ENCODE measurements at regions not wholly inside any gene's neighbourhood (a gene's known extent, or its start where the extent isn't known, plus 50 kb on each side); places are given as distances from the start of the nearest gene placed in this dataset.

DNA sequence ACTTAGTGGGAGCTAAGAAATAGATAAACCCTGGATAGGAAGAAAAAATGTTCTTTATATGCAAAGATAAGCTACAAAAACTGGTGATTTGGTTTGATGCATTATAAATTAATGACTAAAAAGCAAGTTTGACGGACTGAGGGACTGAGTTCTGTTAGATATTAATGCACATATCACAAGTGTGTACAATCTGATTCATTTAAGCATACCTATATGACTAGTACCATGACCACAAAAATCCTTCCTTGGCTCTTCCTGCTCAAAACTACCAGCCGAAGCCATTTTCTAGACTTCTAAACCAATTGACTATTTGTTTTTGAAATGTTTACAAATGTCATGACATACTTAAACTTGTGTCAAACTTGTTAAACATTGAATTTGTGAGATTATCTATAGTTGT is 374.5 kb upstream of the MON1B start:
- 79% methylated on average over 2 of the region's 2 CpGs for WGBS
- H3K9me3 ChIP-seq (ENCODE audit: control insufficient read depth, low read length) = no peaks in the 10 kb centered on the region
- intact Hi-C loops (cut with DNase I) = no loop called here

DNA sequence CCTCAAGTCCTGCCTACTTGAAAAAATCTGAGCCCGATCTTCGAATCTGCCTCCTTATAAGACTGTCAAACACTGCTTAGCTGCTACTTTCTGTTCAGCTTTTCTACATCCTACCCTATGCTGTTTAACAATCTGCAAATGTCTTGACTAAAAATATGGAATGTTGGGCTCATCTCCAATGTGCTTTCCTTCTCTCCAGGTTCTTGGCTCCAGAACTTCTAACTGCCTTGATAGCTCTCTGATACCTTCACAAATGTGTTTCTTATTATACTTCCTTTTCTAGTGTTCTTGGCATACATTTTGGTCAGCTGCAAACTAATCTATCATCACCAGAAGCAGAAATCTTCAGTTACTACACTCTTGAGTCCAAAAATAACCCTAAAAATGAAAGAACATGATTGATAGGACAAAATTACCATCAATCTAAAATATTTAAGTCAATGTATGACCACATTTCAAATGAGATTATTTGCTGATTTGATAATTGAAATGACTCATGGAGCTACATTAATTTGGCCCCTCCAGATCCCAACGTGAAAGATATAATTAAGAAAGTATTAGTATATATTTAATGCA is 372.3 kb upstream of the MON1B start:
- no peak for DNase-seq
- WGBS = 40% methylated on average over 3 of the region's 3 CpGs

More for the DNA sequence above, 374.5 kb upstream of the MON1B start:
- ATAC-seq (no peak), DNase-seq (no peak)
- Histone ChIP-seq H3K4me1 (ENCODE audit: control insufficient read depth, insufficient read depth, low read length) (no peaks in the 10 kb centered on the region), H3K27me3 (ENCODE audit: control insufficient read depth, insufficient read depth) (no peaks in the 10 kb centered on the region), H3K27ac (ENCODE audit: low read length) (no peak overlapping the region), H3K4me3 (ENCODE audit: low read length) (no peak overlapping the region)

DNA sequence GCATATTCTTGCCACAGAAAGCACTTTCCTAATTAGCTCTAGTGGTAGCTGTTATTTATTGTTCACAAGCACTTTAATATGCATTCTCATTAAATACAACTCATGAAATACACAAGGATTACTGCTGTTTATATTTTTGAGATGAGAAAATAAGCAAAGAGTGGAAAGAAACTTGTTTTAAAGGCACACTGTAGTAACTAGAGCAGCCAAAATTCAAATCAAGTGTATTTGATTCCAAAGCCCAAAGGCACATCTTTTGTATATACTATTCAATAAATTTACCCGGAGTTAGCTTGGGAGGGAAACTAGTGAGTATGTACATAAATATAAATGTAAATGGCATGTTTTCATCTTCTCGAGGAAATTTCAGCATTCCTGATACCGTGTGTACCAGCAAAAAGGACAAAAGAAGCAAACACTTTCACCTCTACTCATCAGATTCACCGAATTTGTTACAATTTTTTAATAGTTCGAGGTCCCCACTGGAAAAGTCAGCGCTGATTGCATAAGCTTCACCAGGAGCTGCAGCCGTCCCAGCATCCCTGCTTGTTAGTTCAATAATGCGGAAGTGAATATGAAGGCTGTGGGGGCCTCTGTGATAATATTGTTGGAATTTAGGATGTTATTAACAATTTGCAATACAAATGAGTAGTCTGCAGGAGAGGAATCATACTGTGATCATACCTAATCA is 371.6 kb upstream of the MON1B start:
- H3K27me3 ChIP-seq (ENCODE audit: control insufficient read depth, insufficient read depth) = no peaks in the 10 kb centered on the region
- H3K4me1 ChIP-seq (ENCODE audit: control insufficient read depth, insufficient read depth, low read length) = no peaks in the 10 kb centered on the region
- 81% methylated on average over 8 of the region's 8 CpGs for WGBS
- ATAC-seq = no peak
- no peak overlapping the region for H3K4me3 ChIP-seq (ENCODE audit: low read length)
- intact Hi-C loops (cut with DNase I) = no loop called here
- no peaks in the 10 kb centered on the region for H3K9me3 ChIP-seq (ENCODE audit: control insufficient read depth, low read length)
- DNase-seq = no peak
- no peak overlapping the region for H3K27ac ChIP-seq (ENCODE audit: low read length)

More for the DNA sequence above, 372.3 kb upstream of the MON1B start:
- no peaks in the 10 kb centered on the region for H3K4me1 ChIP-seq (ENCODE audit: control insufficient read depth, insufficient read depth, low read length)
- ATAC-seq = no peak
- no peak overlapping the region for H3K27ac ChIP-seq (ENCODE audit: low read length)
- H3K4me3 ChIP-seq (ENCODE audit: low read length) = no peak overlapping the region
- H3K9me3 ChIP-seq (ENCODE audit: control insufficient read depth, low read length) = no peaks in the 10 kb centered on the region
- intact Hi-C loops (cut with DNase I) = no loop called here
- no peaks in the 10 kb centered on the region for H3K27me3 ChIP-seq (ENCODE audit: control insufficient read depth, insufficient read depth)

DNA sequence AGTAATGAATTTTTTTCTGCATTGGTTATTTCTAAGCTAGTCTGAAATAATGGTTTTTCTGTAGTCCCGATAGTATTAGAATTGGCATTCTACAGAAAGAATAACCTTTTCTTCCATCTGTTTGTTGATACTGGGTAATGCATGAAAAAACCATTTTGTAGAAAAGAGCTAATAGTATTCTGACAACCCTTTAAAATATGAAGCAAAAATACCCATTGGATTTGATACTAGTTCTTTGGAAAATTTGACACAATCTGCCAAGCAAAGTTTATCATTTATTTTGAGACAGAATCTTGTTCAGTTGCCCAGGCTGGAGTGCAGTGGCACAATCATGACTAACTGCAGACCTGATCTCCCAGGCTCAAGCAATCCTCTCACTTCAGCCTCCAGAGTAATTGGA is 366.8 kb upstream of the MON1B start:
- WGBS = 85% methylated on average over 1 of the region's 1 CpG
- Histone ChIP-seq H3K27me3 (ENCODE audit: control insufficient read depth, insufficient read depth) (no peaks in the 10 kb centered on the region), H3K4me3 (ENCODE audit: low read length) (no peak overlapping the region), H3K9me3 (ENCODE audit: control insufficient read depth, low read length) (no peaks in the 10 kb centered on the region), H3K4me1 (ENCODE audit: control insufficient read depth, insufficient read depth, low read length) (no peaks in the 10 kb centered on the region), H3K27ac (ENCODE audit: low read length) (no peak overlapping the region)
- DNase-seq (no peak), ATAC-seq (no peak)
- intact Hi-C loops (cut with DNase I) = no loop called here

DNA sequence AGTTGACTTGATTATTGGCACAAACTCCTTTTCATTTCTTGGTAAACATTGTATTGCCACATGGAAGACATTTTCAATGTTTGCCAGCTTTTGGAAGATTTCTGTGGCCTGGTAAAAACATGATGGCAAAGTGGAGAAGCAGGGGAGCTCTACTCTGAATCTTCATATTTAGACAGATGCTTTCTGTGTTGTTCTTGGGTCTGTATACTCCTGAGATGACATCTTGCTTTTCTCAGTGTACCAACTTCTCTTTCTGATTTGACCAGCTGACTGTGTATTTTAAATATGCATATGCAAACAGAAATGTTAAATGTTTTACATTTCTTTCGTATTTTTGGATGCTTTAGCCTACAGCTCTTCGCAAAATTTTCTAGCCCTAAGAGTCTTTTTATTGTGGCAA is 366.2 kb upstream of the MON1B start:
- intact Hi-C loops (cut with DNase I) = no loop called here
- DNase-seq (no peak), ATAC-seq (no peak)
- Histone ChIP-seq H3K4me1 (ENCODE audit: control insufficient read depth, insufficient read depth, low read length) (no peaks in the 10 kb centered on the region), H3K27me3 (ENCODE audit: control insufficient read depth, insufficient read depth) (no peaks in the 10 kb centered on the region), H3K9me3 (ENCODE audit: control insufficient read depth, low read length) (no peaks in the 10 kb centered on the region), H3K4me3 (ENCODE audit: low read length) (no peak overlapping the region), H3K27ac (ENCODE audit: low read length) (no peak overlapping the region)
- 86% methylated on average over 2 of the region's 2 CpGs for WGBS

DNA sequence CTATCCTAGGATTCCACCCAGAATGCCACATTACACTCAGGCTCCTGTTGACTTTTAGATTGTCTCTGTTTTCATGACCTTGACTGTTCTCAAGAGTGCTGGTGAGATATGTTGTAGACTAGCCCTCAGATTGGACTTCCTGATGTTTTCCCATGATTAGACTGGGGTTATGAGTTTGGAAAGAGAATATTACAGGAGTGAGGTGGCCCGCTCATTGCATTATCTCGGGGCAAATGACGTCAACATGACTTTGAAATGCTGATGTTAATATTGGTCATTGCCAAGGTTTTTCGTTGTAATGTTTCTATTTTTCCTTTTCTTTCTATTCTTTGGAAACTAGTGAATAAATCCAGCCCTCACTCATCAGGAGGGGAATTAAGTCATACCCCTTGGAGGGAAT is 355.7 kb upstream of the MON1B start:
- H3K4me3 ChIP-seq (ENCODE audit: low read length) = no peak overlapping the region
- no peaks in the 10 kb centered on the region for H3K27me3 ChIP-seq (ENCODE audit: control insufficient read depth, insufficient read depth)
- intact Hi-C loops (cut with DNase I) = no loop called here
- H3K9me3 ChIP-seq (ENCODE audit: control insufficient read depth, low read length) = no peaks in the 10 kb centered on the region
- ATAC-seq = no peak
- no peaks in the 10 kb centered on the region for H3K4me1 ChIP-seq (ENCODE audit: control insufficient read depth, insufficient read depth, low read length)
- no peak for DNase-seq
- WGBS = 70% methylated on average over 4 of the region's 4 CpGs
- no peak overlapping the region for H3K27ac ChIP-seq (ENCODE audit: low read length)

DNA sequence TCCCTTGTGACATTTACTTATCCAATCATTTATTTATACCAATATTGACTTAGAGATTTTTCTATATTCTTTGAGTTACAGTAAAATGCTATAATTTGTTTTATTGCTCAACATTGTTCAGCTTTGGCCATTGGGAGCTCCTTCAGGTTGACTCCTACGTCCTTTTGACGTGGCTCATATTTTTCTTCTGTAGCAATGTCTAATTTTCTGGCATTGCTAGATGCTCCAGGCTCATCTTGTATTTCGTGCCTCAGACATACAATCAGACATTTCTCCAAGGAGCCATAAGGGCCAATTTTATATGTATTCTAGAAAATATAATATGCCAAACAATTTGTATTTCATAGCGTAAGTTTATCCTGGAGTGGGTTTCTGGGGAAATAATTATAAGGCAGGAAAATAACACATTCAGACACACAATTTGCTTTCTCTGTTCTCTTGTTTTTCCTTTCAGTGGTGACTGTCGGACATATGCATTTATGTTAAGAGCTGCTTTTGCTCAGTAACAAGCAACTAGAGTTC is 355.1 kb upstream of the MON1B start:
- no peaks in the 10 kb centered on the region for H3K9me3 ChIP-seq (ENCODE audit: control insufficient read depth, low read length)
- no peaks in the 10 kb centered on the region for H3K4me1 ChIP-seq (ENCODE audit: control insufficient read depth, insufficient read depth, low read length)
- WGBS = 80% methylated on average over 5 of the region's 5 CpGs
- H3K4me3 ChIP-seq (ENCODE audit: low read length) = no peak overlapping the region
- DNase-seq (no peak), ATAC-seq (no peak)
- intact Hi-C loops (cut with DNase I) = no loop called here
- no peak overlapping the region for H3K27ac ChIP-seq (ENCODE audit: low read length)
- H3K27me3 ChIP-seq (ENCODE audit: control insufficient read depth, insufficient read depth) = no peaks in the 10 kb centered on the region

DNA sequence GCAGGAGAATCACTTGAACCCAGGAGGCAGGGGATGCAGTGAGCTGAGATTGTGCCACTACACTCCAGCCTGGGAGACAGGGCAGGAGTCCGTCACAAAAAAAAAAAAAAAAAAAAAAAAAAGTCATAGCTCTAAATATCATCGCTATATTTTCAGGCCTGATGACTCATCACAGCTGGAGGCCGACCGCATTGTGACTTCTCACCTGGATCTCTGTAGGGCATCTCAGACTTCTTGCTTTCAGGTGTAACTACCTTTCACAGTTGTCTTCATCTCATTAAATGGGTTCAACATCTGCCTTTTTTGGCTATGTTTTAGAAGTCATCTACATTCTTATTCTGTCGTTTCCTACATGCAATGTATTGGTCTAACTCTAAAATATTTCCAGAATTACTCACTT is 353.1 kb upstream of the MON1B start:
- H3K27me3 ChIP-seq (ENCODE audit: control insufficient read depth, insufficient read depth) = no peaks in the 10 kb centered on the region
- no peak overlapping the region for H3K27ac ChIP-seq (ENCODE audit: low read length)
- no peak overlapping the region for H3K4me3 ChIP-seq (ENCODE audit: low read length)
- H3K4me1 ChIP-seq (ENCODE audit: control insufficient read depth, insufficient read depth, low read length) = no peaks in the 10 kb centered on the region
- intact Hi-C loops (cut with DNase I) = no loop called here
- DNase-seq (no peak), ATAC-seq (no peak)
- H3K9me3 ChIP-seq (ENCODE audit: control insufficient read depth, low read length) = no peaks in the 10 kb centered on the region
- WGBS = 84% methylated on average over 5 of the region's 5 CpGs

DNA sequence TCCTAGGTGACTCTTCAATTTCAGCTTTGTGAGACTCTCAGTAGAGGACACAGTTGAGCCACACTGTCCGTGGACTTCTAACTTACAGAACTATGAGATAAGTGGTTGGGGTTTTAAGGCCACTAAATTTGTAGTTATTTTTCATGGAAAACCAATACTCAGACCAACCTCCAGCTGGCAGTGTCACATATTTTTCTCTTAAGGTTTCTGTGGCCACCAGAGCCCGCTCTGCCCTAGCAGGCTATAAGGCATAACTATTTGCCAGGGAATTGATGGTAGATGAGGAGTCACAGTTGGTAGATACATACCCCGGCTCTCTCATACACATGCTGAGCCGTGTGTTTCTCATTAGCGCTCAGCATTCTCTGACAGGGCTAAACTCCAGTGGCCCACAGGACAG is 336.8 kb upstream of the MON1B start:
- Histone ChIP-seq H3K27ac (ENCODE audit: low read length) (no peak overlapping the region), H3K4me1 (ENCODE audit: control insufficient read depth, insufficient read depth, low read length) (no peaks in the 10 kb centered on the region), H3K27me3 (ENCODE audit: control insufficient read depth, insufficient read depth) (no peaks in the 10 kb centered on the region), H3K9me3 (ENCODE audit: control insufficient read depth, low read length) (no peaks in the 10 kb centered on the region), H3K4me3 (ENCODE audit: low read length) (no peak overlapping the region)
- ATAC-seq (no peak), DNase-seq (no peak)
- intact Hi-C loops (cut with DNase I) = no loop called here
- 83% methylated on average over 5 of the region's 5 CpGs for WGBS

DNA sequence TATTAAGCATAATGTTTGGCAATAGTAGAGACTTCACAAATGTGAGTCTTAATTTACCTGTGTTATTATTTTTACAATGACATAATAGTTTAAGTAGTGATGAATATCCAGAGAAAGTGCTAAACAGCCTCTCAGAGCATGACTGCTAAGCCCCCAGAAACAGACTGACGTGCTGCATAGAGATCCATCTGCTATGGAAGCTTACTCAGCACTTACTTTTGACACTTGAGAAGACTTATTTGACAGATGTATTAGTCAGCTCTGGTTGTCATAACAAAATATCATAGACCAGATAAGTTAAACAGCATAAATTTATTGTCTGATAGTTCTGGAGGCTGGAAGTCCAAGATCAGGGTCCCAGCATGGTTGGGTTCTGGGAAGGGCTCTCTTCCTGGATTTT is 334.9 kb upstream of the MON1B start:
- Histone ChIP-seq H3K4me3 (ENCODE audit: low read length) (no peak overlapping the region), H3K4me1 (ENCODE audit: control insufficient read depth, insufficient read depth, low read length) (no peaks in the 10 kb centered on the region), H3K9me3 (ENCODE audit: control insufficient read depth, low read length) (no peaks in the 10 kb centered on the region), H3K27ac (ENCODE audit: low read length) (no peak overlapping the region), H3K27me3 (ENCODE audit: control insufficient read depth, insufficient read depth) (no peaks in the 10 kb centered on the region)
- intact Hi-C loops (cut with DNase I) = no loop called here
- DNase-seq = no peak
- no peak for ATAC-seq
- WGBS = 76% methylated on average over 1 of the region's 1 CpG

DNA sequence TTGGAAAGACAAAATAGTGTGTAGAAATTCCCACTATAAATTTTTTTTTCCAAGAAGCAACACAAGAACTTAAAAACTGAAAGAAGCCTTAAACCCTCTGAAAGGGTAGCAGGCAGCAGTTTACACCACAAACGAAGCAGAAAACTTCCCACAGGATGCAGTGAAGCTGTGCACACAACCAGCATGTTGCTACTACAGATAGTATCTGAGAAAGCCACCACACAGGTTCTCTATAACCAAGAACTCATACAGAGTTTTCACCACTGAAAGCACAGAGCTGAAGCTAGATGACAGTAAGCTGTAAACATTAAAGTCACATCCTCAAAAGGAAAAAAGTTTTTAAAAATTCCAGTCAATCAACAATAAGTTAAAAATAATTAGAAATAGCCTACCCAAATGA is 333.6 kb upstream of the MON1B start:
- intact Hi-C loops (cut with DNase I) = no loop called here
- no peaks in the 10 kb centered on the region for H3K4me1 ChIP-seq (ENCODE audit: control insufficient read depth, insufficient read depth, low read length)
- no peaks in the 10 kb centered on the region for H3K9me3 ChIP-seq (ENCODE audit: control insufficient read depth, low read length)
- ATAC-seq (no peak), DNase-seq (no peak)
- no peak overlapping the region for H3K4me3 ChIP-seq (ENCODE audit: low read length)
- no peak overlapping the region for H3K27ac ChIP-seq (ENCODE audit: low read length)
- H3K27me3 ChIP-seq (ENCODE audit: control insufficient read depth, insufficient read depth) = no peaks in the 10 kb centered on the region
- 27% methylated on average over 1 of the region's 1 CpG for WGBS

DNA sequence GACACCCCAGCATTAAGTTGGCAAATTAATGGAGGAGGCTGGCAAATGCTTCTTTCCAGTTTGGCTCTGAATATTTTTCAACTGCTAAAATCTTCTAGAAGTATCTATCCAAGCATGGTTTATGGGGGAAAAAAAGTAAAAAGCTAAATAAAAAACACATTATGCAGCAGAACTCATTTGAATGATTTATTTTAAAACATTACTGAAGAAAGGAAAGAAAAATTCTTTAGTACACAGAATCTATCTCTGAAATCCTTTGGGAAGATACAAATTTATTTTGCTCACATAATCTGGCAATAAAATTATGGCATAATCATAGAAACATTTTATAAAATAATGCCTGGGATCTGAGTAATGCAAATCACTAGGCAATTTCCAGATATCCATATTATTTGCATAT is 328.1 kb upstream of the MON1B start:
- DNase-seq = no peak
- no peak for ATAC-seq
- intact Hi-C loops (cut with DNase I) = no loop called here
- Histone ChIP-seq H3K27ac (ENCODE audit: low read length) (no peak overlapping the region), H3K9me3 (ENCODE audit: control insufficient read depth, low read length) (no peaks in the 10 kb centered on the region), H3K27me3 (ENCODE audit: control insufficient read depth, insufficient read depth) (no peaks in the 10 kb centered on the region), H3K4me3 (ENCODE audit: low read length) (no peak overlapping the region), H3K4me1 (ENCODE audit: control insufficient read depth, insufficient read depth, low read length) (no peaks in the 10 kb centered on the region)
